NCI-H226 (cell line): ENCODE measurements at regions not wholly inside any gene's neighbourhood (a gene's known extent, or its start where the extent isn't known, plus 50 kb on each side); places are given as distances from the start of the nearest gene placed in this dataset.

Experiments
- DNase-seq: peaks from one replicate; pipeline ENCODE4 v3.0.0-alpha.2; 2015

- DNase-seq: no peak
Observed at GRCh38 chr10:111458256-111458655, 381.4 kb downstream of the ADRA2A start.

- DNase-seq: no peak
Observed at GRCh38 chr10:111459967-111460366, 383.1 kb downstream of the ADRA2A start.

- DNase-seq: no peak
Observed at GRCh38 chr10:111472445-111472844, 395.6 kb downstream of the ADRA2A start.

- no peak for DNase-seq
Observed at GRCh38 chr10:111473361-111473760, 396.5 kb downstream of the ADRA2A start.

GRCh38 chr10:111474786-111475185 is 398.0 kb downstream of the ADRA2A start:
- DNase-seq: no peak

- no peak for DNase-seq
Observed at GRCh38 chr10:111475720-111476119, 398.9 kb downstream of the ADRA2A start.

- DNase-seq: no peak
Observed at GRCh38 chr10:111478651-111479050, 401.8 kb downstream of the ADRA2A start.

GRCh38 chr10:111479966-111480365 is 403.1 kb downstream of the ADRA2A start:
- DNase-seq: no peak

- DNase-seq: no peak
Observed at GRCh38 chr10:111481261-111481826, 404.5 kb downstream of the ADRA2A start.

GRCh38 chr10:111481866-111482265 is 405.0 kb downstream of the ADRA2A start:
- no peak for DNase-seq

- DNase-seq: no peak
Observed at GRCh38 chr10:111482621-111483216, 405.9 kb downstream of the ADRA2A start.

GRCh38 chr10:111485767-111486166 is 408.9 kb downstream of the ADRA2A start:
- DNase-seq: no peak

- DNase-seq: no peak
Observed at GRCh38 chr10:111486346-111486745, 409.5 kb downstream of the ADRA2A start.

- no peak for DNase-seq
Observed at GRCh38 chr10:111488668-111489067, 411.8 kb downstream of the ADRA2A start.

GRCh38 chr10:111491154-111491553 is 414.3 kb downstream of the ADRA2A start:
- no peak for DNase-seq

- DNase-seq: no peak
Observed at GRCh38 chr10:111493024-111493625, 416.3 kb downstream of the ADRA2A start.

GRCh38 chr10:111498560-111498959 is 421.7 kb downstream of the ADRA2A start:
- DNase-seq: no peak

- no peak for DNase-seq
Observed at GRCh38 chr10:111504376-111504775, 427.5 kb downstream of the ADRA2A start.

- no peak for DNase-seq
Observed at GRCh38 chr10:111506266-111507034, 429.6 kb downstream of the ADRA2A start.

GRCh38 chr10:111511751-111512150 is 434.9 kb downstream of the ADRA2A start:
- DNase-seq: no peak

GRCh38 chr10:111515264-111515663 is 438.4 kb downstream of the ADRA2A start:
- no peak for DNase-seq

GRCh38 chr10:111515706-111516105 is 438.9 kb downstream of the ADRA2A start:
- no peak for DNase-seq

GRCh38 chr10:111516144-111516543 is 439.3 kb downstream of the ADRA2A start:
- no peak for DNase-seq

- DNase-seq: no peak
Observed at GRCh38 chr10:111522141-111522540, 445.3 kb downstream of the ADRA2A start.
